A673 (cell line): ENCODE measurements at regions not wholly inside any gene's neighbourhood (a gene's known extent, or its start where the extent isn't known, plus 50 kb on each side); places are given as distances from the start of the nearest gene placed in this dataset.

Source experiments
- BruUV-seq: library from RNA; stranded (reverse); fragments of 400-500 nt; replicated peaks from 2 replicates; lab custom pipeline; 2021; lab: Mats Ljungman, UMichigan
- CTCF ChIA-PET: fragments of 300-600 bp; sonication (Branson Sonifier 250); formaldehyde crosslinking; loops from one replicate; lab custom pipeline; 2022; ENCODE audit warnings: antibody characterized with exemption; lab: Charles Lee
- POLR2A ChIA-PET: fragments of 300-600 bp; sonication (Branson Sonifier 250); formaldehyde crosslinking; loops from one replicate; lab custom pipeline; 2022; ENCODE audit warnings: antibody characterized with exemption; ENCODE audit not compliant: low non-redundant PET; lab: Charles Lee
- DNase-seq: peaks from one replicate; pipeline ENCODE4 v3.0.0-alpha.2; 2015; ENCODE audit warnings: low spot score
- H3K27ac ChIP-seq: fragments of 200-600 bp; sonication (generic); 2 replicates; pipeline ENCODE4 v1.5.1; 2016; ENCODE audit warnings: mixed run types, low read depth, mild to moderate bottlenecking, mixed read lengths, antibody characterized with exemption, low read length; ENCODE audit not compliant: poor library complexity, severe bottlenecking
- H3K27me3 ChIP-seq: fragments of 200-600 bp; sonication (generic); replicated peaks from 2 replicates; pipeline ENCODE4 v1.6.1; 2017; ENCODE audit warnings: mixed run types, low read depth, mild to moderate bottlenecking, mixed read lengths, antibody characterized with exemption, low read length; ENCODE audit not compliant: insufficient read depth, poor library complexity
- H3K36me3 ChIP-seq: fragments of 200-600 bp; sonication (generic); 2 replicates; pipeline ENCODE4 v1.6.1; 2016; ENCODE audit warnings: mixed run types, mild to moderate bottlenecking, mixed read lengths, antibody characterized with exemption, low read length; ENCODE audit not compliant: insufficient read depth, poor library complexity, severe bottlenecking
- H3K4me1 ChIP-seq: fragments of 200-600 bp; sonication (generic); 2 replicates; pipeline ENCODE4 v1.6.1; 2017; ENCODE audit warnings: mixed run types, mild to moderate bottlenecking, mixed read lengths, antibody characterized with exemption, low read length; ENCODE audit not compliant: insufficient read depth, poor library complexity, severe bottlenecking
- H3K4me3 ChIP-seq: fragments of 200-600 bp; sonication (generic); 2 replicates; pipeline ENCODE4 v1.5.1; 2016; ENCODE audit warnings: low read depth, mixed run types, mild to moderate bottlenecking, mixed read lengths, low read length; ENCODE audit not compliant: poor library complexity, severe bottlenecking
- H3K9me3 ChIP-seq: fragments of 200-600 bp; sonication (generic); 2 replicates; pipeline ENCODE4 v1.6.1; 2016; ENCODE audit warnings: mixed run types, low read depth, mild to moderate bottlenecking, mixed read lengths, antibody characterized with exemption, low read length; ENCODE audit not compliant: poor library complexity, severe bottlenecking
- CTCF ChIP-seq: fragments of 300-800, 200-600 bp; sonication (generic); conservative IDR thresholded peaks from 2 replicates; pipeline ENCODE4 v1.5.1; 2017; ENCODE audit warnings: low read depth, mild to moderate bottlenecking, antibody characterized with exemption, low read length, moderate library complexity, mixed read lengths
- EZH2 ChIP-seq: fragments of 200-600 bp; sonication (generic); IDR thresholded peaks from 2 replicates; pipeline ENCODE4 v1.6.1; 2017; ENCODE audit warnings: borderline replicate concordance, low read depth, mild to moderate bottlenecking, mixed read lengths, antibody characterized with exemption, low read length; ENCODE audit not compliant: poor library complexity, severe bottlenecking
- intact Hi-C: fragments of 100-400 bp; cut with micrococcal nuclease; formaldehyde crosslinking; loops from one replicate; pipeline ENCODE4 v1.10.0; 2022; ENCODE audit not compliant: unreplicated experiment

DNA sequence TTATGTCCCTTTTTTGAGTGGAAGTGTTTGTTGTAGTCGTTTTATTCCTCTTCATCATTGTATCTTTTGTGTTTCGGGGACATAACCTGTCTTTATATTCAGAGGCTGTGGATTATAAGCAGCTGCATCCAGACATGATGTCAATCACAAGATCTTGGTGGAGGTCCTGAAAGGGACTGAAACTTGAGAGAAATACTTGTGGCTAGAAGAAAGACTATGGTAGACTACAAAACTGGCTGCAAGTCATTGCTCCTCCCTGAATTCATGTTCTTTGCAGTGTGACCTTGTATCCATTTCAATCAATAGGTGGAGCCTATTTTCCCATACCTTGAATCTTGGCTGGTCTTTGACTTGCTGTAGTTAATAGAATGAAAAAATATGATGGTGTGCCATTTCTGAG, 442.4 kb upstream of the PLXNA2 start:
- Histone ChIP-seq H3K27me3 (no peaks in the 10 kb centered on the region), H3K36me3 (no peaks in the 10 kb centered on the region), H3K4me3 (no peak overlapping the region), H3K27ac (no peak overlapping the region), H3K4me1 (no peaks in the 10 kb centered on the region), H3K9me3 (no peaks in the 10 kb centered on the region)
- TF ChIP-seq EZH2 (no peak), CTCF (no peak)
- intact Hi-C loops: no loop called here
- ChIA-PET POLR2A (no interaction called here), CTCF (no interaction called here)
- no peak for DNase-seq
- BruUV-seq: no TSS peak

GRCh38 chr1:208688656-208689315, 444.6 kb upstream of the PLXNA2 start:
- POLR2A ChIA-PET: no interaction called here
- DNase-seq: no peak
- H3K36me3 ChIP-seq: no peaks in the 10 kb centered on the region
- H3K27me3 ChIP-seq: peaks cover 5% of the 10 kb centered on the region
- no peak overlapping the region for H3K27ac ChIP-seq
- intact Hi-C loops: no loop called here
- no peaks in the 10 kb centered on the region for H3K4me1 ChIP-seq
- H3K4me3 ChIP-seq: no peak overlapping the region
- H3K9me3 ChIP-seq: no peaks in the 10 kb centered on the region
- CTCF ChIA-PET: no interaction called here
- BruUV-seq: no TSS peak
- no peak for TF ChIP-seq EZH2

DNA sequence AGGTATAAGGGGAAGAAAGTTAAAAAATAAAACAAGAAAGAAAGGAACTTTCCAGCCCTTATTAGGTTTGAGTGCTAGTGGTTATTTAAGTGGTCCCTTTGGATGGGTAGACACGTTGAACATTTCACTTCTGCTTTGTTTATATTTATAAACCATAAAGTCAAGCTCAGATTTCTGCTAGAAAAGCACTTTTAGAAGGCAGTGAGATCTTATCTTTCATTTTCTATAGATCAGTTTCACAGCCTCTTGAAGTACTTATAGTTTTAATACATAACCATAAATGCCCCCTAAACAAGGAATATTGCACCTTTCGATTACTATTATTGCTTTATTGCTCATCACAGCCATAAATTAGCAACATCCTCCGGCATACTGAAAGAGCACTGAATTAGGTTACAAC, 446.8 kb upstream of the PLXNA2 start:
- Histone ChIP-seq H3K36me3 (no peaks in the 10 kb centered on the region), H3K4me1 (no peaks in the 10 kb centered on the region), H3K9me3 (no peaks in the 10 kb centered on the region), H3K27ac (no peak overlapping the region), H3K27me3 (peaks cover 5% of the 10 kb centered on the region), H3K4me3 (no peak overlapping the region)
- DNase-seq: no peak
- no TSS peak for BruUV-seq
- TF ChIP-seq CTCF (no peak), EZH2 (no peak)
- POLR2A ChIA-PET: no interaction called here
- intact Hi-C loops: no loop called here
- CTCF ChIA-PET: no interaction called here

GRCh38 chr1:208709981-208710380, 465.8 kb upstream of the PLXNA2 start:
- CTCF ChIA-PET: no interaction called here
- Histone ChIP-seq H3K9me3 (no peaks in the 10 kb centered on the region), H3K4me3 (no peak overlapping the region), H3K27me3 (no peaks in the 10 kb centered on the region), H3K4me1 (no peaks in the 10 kb centered on the region), H3K27ac (no peak overlapping the region), H3K36me3 (no peaks in the 10 kb centered on the region)
- POLR2A ChIA-PET: no interaction called here
- intact Hi-C loops: no loop called here
- no TSS peak for BruUV-seq
- no peak for DNase-seq
- TF ChIP-seq EZH2 (no peak), CTCF (no peak)
